GM19328 (cell line): ENCODE measurements at regions not wholly inside any gene's neighbourhood (a gene's known extent, or its start where the extent isn't known, plus 50 kb on each side); places are given as distances from the start of the nearest gene placed in this dataset.

Experiments used
- ATAC-seq: cut with Tn5 transposase; IDR thresholded peaks from one replicate; pipeline ENCODE4 v1.9.1; 2021; ENCODE audit warnings: mild to moderate bottlenecking, moderate library complexity; ENCODE audit not compliant: unreplicated experiment

DNA sequence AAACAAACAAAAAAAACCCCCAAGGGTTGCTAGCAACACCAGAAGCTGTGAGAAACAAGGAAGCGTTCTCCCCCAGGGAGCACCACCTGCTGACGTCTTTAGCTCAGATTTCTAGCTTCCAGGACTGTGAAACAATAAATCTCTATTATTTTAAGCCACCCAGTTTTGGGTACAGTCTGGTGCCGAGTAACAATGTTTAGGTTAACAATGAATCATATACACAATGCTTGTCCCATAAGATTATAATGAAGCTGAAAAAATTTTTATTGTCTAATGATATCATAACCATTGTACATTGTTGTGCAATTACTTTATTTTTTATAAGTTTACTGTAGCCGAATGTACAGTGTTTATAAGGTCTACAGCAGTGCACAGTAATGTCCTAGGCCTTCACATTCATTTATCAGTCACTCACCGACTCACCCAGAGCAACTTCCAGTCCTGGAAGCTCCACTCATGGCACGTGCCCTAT, 72.1 kb upstream of the CAB39 start:
- ATAC-seq = no peak

DNA sequence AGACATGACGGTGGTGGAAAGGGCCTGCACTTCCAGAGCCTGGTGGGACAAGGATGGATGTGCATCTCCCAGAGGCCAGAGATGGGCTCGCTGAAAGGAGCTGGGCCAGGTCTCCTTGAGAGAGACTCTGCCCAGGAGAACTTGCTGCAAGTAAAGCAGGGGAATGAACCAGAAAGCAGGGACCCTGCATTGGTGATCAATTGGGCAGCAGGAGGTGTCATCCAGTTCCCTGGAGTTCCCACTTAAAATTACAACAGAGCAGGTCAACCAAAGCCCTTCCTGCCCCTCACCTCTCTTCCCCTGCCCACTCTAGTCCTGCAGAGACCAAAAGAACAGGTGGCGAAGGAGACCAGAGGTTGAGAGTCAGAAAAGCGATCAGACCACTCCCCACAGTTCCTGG, 69.7 kb upstream of the CAB39 start:
- ATAC-seq = no peak

DNA sequence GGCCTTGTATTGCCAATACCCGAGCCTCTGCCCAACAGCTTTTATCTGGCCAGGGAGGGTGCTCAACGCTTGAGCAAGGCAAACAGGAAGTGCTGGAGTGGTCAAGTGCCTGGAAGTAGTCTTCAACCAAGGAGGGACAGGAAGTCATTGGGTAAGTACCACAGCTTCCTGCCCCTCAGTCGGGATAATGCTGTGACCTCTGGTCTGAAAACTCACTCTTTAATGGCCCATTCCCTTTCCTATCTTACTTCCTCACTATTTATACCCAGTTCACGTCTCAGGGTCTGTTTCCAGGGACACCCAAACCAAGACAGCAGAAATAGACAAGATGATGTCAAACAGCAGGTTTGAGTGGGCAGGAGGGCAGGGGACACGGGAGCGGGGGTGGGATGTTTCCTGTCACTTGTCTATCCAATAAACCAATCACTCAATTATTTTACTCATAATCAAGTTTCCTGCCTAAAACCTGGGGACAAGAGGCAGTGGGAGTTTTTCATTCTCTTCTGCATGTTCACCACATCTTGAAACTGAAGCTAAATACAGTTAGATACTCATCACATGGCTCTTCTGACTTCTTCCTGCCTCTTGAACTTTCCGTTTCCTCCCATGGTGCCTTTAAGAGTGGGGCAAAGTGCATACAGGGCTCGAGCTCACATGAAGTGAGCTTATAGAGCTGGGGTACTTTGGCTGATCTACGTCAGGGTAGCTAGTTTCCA, 68.9 kb upstream of the CAB39 start:
- ATAC-seq = peak; percentile 73

DNA sequence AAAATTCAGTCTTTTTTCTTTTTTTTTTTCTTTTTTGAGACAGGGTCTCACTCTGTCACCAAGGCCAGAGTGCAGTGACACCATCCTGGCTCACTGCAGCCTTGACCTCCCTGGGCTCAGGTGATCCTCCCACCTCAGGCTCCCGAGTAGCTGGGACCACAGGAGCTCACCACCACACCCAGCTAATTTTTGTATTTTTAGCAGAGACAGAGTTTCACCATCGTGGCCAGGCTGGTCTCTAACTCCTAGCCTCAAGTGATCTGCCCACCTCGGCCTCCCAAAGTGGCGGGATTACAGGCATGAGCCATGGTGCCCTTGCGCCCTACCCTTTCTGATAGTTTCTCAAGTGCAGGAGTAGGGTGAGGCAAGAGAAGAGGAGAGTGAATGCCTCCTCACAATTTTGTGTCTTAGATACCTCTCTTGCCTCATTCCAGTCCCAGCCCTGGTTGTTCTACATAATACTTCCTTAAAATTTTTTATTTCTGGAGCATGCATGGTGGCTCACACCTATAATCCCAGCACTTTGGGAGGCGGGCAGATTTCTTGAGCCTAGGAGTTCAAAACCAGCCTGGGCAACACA, 68.2 kb upstream of the CAB39 start:
- peak; percentile 27 for ATAC-seq

DNA sequence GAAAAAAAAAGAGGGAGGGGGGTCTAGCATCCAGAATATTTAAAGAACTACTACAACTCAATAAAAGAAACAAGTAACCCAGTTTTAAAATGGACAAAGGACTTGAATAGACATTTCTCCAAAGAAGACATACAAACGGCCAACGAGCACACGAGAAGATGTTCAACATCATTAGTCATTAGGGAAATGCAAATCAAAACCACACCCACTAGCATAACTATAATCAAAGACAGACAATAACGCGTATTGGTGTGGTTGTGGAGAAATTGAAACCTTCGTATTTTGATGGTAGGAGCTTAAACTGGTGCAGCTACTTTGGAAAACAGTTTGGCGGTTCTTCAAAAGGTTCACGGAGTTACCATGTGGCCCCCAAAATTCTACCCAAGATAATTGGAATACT, 64.3 kb upstream of the CAB39 start:
- no peak for ATAC-seq

DNA sequence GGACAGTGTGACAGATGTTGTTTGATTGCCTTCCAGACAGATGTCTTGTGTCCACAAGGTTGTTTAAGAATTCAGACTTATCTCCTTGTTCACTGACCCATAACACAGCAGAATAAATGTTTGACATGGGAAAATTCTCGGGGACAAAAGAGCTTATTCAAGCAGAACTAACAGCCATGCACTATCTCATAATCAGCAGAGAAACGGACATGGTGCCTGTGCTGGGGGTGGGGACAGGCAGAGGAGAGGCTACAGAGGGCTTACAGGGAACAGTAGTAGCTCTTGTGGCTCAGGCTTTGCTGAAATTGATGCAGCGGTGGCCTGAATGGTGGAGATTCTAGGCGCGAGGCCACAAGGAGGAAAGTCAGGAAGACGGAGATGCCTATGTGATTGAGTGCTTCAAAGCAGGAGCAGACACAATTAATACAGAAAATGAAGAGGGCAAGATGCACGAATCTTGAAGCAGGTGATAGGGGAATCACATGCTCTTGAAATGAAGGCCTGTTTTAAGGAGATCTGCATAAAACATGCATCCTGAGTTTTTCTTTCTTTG, 62.0 kb upstream of the CAB39 start:
- ATAC-seq = no peak

DNA sequence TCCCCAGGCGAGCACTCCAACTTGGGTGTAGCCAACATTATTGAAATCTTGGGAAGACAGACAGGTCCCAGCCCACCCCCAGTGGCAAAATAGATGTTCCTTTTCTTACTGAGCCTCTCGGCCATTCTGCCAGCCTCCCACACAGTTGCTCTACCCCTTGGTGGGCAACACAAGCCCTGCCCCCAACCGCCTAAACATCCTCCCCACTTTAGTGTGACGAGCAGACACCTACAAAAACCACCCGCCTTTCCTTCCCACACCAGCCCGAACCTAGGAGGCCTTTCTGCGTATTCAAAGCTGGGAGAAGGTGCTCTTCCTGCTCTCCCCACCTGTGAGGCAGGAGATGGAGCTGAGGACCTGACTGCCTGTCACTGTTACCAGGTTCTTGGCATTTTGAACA, 58.6 kb upstream of the CAB39 start:
- ATAC-seq = no peak

DNA sequence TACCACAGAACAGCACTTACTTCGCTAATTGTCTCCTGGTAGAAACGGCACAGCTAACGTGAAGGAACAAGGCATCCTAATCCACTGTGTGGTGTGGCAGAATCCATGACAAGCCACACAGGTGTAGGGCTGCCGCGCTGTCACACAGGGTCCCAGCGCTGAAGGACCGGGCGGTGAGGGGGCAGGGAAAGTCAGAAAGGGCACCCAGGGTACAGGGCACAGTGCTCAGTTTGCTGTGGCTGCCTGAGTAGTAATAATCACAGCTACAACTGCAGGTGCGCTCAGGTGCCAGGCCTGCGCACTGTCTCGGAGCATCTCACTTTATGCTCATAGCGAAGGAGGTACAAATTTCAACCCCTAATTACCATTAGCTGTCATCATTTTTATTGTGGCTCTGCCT, 55.2 kb upstream of the CAB39 start:
- ATAC-seq = no peak

DNA sequence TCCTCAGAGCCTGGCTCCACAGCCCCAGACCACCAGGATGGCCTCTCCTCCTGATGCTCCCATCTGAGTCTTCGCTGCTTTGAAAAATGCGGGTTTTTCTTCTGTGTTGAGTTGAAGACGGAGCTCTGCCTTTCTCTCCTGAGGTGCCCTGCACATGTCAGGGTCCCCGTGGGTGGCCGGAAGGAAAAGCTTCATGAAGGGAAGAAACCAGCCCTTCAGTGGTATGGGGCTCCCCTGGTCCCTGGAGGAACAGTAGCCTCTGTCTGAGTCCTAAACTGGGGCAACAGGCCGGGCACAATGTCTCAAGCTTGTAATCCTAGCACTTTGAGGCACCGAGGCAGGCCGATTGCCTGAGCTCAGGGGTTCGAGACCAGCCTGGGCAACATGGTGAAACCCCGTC, 54.7 kb upstream of the CAB39 start:
- ATAC-seq = no peak

DNA sequence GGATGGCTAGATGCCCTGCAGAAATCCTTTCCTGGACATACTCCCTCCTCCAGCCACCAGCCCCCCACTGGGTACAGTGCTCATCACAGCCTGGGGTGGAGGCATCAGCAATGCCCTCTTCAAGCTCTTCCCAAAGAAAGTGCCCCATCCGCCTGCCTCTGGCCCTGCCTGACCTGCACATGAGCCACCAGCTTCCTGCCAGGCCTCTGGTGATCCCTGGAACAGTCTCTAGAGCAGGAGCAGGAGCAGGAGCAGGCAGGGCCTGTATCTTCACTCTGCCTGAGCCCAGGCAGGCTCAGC, 54.1 kb upstream of the CAB39 start:
- no peak for ATAC-seq

DNA sequence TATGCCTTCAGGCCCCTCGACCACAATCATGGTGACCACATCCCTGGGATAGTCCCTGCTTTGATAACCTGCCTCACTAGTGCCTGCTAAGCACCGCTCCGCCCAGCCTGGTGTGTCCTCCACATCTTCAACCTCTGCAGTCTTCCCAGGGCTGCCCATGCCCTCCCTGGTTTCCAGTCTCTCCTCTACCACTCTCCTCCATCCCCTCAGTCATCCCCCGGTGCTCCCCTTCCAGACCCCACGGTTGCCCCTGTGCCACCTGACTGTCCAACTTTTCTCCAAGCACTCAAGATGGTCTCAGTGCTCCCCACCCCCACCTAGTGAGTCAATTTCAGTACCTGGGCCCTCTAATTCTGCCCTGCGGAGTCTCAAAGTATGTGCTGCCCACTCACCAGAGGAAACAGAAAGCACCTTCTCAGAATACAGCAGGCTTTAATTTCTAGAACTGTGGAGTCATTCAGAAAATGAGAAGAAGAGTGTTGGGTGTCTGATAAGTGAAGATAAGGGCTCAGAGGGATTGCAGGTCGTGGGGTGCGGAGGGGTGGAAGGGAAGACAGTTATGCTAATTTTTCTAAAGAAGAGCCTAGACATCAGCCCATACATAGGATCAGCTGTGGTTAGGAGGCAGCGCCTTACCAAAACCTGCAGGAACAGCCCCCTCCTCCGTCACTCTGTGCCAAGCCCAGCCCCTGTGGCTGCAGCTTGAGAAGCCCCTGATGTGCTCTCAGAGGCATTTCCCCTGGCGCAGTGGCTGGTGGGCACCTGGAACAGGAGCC, 53.6 kb upstream of the CAB39 start:
- ATAC-seq = peak; percentile 45

DNA sequence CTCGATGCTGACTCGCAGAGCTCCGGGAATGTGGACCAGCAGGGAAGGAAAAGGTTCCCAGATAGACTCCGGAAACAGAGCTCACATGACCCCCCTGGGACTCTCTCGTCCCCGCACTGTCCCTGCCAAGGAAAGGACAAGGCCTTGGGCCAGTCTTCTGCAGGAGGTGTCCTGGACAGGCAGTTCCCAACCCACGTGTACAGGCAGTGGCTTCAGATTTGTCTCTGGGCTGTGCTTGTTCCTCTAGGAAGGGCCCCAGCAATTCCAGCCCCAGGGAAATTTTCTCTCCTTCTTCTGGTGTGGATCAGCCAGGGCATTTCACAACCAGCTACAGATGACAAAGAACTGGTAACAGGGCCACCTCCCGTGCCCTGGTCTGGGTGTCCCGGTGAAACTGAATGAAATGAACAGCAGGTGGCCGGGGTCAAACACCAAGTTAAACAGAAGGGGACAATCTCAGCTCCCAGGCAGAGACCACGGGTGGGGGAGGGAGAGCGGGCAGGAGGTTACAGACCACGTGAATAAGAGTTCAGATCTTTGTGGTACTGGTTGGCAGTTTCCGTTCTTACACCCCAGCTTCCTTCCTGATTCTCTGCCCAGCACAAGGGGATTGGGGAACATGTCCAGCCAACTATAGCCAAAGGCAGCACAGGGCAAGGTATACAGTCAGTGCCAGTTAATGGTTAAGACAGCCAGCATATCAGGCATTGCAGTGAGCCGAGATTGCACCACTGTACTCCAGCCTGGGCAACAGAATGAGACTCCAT, 52.2 kb upstream of the CAB39 start:
- no peak for ATAC-seq

DNA sequence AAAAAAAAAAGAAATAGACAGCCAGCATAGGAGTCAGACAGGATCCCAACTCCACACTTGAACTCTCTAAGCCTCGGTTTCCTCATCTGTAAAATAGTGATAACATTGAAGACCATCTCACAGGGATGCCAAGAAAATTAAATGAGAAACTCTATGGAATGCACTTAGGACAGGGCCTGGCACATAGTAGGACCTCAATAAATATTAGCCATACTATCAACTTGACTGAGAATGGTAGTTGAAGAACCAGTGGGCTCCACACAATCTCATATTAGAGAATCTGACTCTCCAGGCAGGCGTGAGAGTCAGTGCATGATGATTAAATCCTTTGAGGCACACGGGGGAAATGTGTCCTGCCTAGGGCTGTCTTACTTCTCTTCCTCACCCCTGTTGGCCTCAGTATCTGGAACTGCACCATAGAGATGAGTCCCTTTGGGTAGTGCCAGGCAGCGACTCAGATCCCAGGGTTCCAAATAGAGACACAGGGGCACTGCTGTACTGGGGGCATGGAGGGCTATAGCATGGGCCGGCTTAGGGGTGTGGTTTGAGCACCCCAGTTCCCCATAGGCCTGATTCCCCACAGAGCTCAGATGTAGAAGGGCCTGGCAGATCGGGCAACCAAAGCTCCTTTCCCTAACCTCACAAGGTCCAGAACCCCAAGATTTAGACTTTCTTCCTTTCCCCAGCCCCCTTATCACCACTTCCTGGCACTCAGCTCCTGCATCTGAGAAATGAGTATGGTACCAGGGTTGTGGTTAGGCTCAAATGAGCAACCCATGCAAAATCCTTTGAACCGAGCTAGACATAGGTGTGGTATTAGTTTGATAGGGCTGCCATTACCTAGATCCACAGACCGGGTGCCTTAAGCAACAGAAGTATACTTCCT, 51.3 kb upstream of the CAB39 start:
- no peak for ATAC-seq
